GM13977 (cell line): ENCODE measurements at regions not wholly inside any gene's neighbourhood (a gene's known extent, or its start where the extent isn't known, plus 50 kb on each side); places are given as distances from the start of the nearest gene placed in this dataset.

ENCODE experiments used
- DNase-seq: peaks from one replicate; pipeline ENCODE4 v3.0.0; 2012; ENCODE audit warnings: low spot score
- in situ Hi-C: fragments of 300-500 bp; cut with MboI; formaldehyde crosslinking; loops from one replicate; pipeline ENCODE4 v1.12.0; 2022; ENCODE audit warnings: low sequenced_read_pairs, low pct_unique_long_range_greater_than_20kb, mixed read lengths, inconsistent platforms; ENCODE audit not compliant: unreplicated experiment
- TF ChIP-seq, protein P1 (sequence below): IDR thresholded peaks from 2 replicates; pipeline ENCODE4 v1.5.1; 2012; ENCODE audit warnings: mild to moderate bottlenecking, control low read depth; ENCODE audit not compliant: insufficient read depth; ENCODE audit errors: extremely low read depth, missing control alignments

DNA sequence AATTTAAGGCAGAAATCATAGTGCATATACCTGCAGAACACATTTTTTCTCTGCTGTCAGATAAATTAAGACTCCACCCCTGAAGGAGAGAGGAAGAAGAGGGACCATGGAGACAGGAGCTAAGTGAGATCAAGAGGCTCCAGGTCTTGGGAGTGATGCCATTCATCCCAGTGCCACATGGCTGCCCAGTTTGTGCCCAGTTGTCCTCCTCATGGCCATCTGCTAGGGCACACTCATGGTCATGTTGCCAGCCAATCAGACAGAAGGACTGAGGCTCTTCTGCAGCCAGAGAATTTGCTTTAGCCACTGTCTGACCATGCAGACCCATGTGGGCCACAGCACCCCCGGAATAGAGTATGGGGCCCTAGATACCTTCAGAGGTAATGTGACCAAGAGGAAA lies 270.5 kb upstream of the PROK2 start:
- no peak for DNase-seq
- TF ChIP-seq, protein P1, sequence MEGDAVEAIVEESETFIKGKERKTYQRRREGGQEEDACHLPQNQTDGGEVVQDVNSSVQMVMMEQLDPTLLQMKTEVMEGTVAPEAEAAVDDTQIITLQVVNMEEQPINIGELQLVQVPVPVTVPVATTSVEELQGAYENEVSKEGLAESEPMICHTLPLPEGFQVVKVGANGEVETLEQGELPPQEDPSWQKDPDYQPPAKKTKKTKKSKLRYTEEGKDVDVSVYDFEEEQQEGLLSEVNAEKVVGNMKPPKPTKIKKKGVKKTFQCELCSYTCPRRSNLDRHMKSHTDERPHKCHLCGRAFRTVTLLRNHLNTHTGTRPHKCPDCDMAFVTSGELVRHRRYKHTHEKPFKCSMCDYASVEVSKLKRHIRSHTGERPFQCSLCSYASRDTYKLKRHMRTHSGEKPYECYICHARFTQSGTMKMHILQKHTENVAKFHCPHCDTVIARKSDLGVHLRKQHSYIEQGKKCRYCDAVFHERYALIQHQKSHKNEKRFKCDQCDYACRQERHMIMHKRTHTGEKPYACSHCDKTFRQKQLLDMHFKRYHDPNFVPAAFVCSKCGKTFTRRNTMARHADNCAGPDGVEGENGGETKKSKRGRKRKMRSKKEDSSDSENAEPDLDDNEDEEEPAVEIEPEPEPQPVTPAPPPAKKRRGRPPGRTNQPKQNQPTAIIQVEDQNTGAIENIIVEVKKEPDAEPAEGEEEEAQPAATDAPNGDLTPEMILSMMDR, result no peak
- in situ Hi-C loops, result no loop called here

DNA sequence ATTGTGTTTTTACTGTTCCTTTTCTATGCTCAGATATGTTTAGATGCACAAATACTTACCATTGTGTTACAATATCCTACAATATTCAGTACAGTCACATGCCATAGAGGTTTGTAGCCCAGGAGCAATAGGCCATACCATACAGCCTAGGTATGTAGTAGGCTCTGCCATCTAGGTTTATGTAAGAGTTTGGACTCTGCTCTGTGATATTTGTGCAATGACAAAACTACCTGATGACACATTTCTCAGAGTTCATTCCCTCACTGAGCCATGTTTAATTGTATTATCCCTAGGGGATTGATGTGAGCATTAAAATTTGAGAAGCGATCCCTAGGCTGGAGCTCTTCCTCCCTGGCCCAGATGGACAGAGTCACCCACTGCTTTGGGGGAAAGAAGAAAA lies 270.0 kb upstream of the PROK2 start:
- no peak for DNase-seq
- in situ Hi-C loops, result no loop called here
- TF ChIP-seq, protein P1, result no peak

DNA sequence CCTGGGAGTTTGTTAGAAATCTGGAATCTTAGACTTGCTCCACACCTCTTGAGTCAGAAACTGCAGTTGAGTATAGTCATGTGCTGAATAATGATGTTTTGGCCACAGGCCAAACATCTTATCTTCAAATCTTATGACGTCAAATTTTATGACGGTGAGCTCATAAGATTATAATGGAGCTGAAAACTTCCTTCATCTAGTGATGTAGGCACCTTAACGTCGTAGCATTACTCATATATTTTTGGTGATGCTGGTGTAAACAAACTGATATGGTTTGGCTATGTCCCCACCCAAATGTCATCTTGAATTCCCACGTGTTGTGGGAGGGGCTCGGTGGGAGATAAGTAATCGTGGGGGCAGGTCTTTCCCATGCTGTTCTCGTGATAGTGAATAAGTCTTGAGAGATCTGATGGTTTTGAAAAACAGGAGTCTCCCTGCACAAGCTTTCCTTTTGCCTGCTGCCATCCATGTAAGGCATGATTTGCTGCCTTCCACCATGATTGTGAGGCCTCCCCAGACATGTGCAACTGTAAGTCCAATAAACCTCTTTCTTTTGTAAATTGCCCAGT lies 268.0 kb upstream of the PROK2 start:
- TF ChIP-seq, protein P1, result no peak
- DNase-seq, result no peak
- in situ Hi-C loops, result no loop called here

DNA sequence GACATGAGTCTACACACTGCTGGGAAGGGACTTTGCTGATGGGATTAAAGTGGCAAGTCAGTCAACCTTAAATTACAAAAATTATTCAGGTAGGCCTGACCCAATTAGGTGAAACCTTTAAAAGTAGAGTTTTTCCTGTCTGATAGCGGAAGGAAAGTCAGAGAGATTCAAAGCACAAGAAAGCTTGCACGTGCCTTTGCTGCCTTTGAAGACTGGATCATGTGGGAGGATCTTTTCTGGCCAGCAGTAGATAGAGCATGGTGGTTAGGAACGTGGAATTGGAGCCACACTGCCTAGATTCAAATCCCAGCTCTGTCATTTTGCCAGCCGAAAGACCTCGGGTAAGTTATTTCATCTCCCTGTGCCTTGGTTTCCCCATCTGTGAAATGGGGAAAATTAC lies 265.8 kb upstream of the PROK2 start:
- DNase-seq, result no peak
- in situ Hi-C loops, result no loop called here
- TF ChIP-seq, protein P1, result no peak

DNA sequence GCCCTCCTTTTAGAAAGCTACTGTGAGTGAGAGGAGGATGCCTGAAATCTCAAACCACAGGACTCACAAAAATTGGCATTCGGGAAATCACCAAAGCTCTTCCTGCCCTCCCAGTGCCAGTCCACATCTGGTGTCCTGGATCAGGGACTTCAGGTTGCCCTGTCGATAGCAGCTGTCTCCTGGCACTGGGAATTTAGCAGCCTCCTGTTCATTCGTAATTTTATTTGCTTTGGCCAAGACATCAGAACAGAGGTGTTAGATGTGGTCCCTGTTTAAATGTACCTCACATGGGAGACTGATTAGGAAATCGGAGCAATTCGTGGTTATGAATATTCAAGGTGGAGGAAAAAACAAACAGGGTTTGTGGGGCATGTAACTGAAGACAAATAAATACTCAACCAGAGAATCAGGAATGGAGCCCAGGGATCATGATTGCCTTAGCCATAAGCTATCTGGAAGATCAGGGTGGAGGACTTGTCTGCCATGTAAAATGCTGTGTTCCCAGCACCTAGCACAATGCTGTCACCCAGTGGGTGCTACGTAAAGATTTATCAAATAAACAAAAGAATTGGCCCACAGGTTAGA lies 265.2 kb upstream of the PROK2 start:
- TF ChIP-seq, protein P1, result peak; percentile 15
- in situ Hi-C loops, result no loop called here
- no peak for DNase-seq

DNA sequence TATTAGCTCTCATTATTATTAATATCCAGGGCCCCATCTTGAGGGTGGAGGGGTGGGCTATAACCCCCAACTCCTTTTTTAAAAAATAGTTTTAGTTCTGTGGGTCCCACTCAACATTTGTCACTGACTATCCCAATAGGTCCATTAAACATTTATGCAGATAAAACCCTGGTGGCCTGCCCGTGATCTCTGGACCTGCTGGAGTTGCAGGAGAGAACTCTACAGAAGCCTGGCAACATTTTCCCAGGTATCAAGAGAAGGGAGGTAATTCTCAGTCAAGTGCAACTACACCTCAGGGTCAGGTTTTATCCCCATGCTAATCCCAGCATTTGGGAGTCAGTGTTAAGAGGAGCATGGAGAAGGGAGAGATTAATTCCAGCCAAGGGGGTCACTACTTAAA lies 264.4 kb upstream of the PROK2 start:
- in situ Hi-C loops, result no loop called here
- no peak for DNase-seq
- TF ChIP-seq, protein P1, result no peak
